T-helper 1 cell (primary cell): ENCODE measurements at regions not wholly inside any gene's neighbourhood (a gene's known extent, or its start where the extent isn't known, plus 50 kb on each side); places are given as distances from the start of the nearest gene placed in this dataset.
"Not testable (repeated sequence)": the region's sequence is repeated elsewhere in the genome, so short reads cannot be mapped to it uniquely, and the experiment has no call there.

Source experiments
- DNase-seq, 5 donors: peaks; one replicate each; pipeline ENCODE4 v3.0.0-alpha.2; 2012 to 2020

GRCh38 chr4:138656990-138657389 is 358.6 kb upstream of the NOCT start:
- no peak for DNase-seq

GRCh38 chr4:138655985-138656384 is 359.6 kb upstream of the NOCT start:
- DNase-seq = no peak

- DNase-seq = no peak
These were observed 360.3 kb upstream of the NOCT start for GRCh38 chr4:138655286-138655685.

GRCh38 chr4:138650929-138651448 is 364.6 kb upstream of the NOCT start:
- no peak for DNase-seq

GRCh38 chr4:138650495-138650894 is 365.1 kb upstream of the NOCT start:
- no peak for DNase-seq

GRCh38 chr4:138647433-138647832 is 368.1 kb upstream of the NOCT start:
- DNase-seq = no peak

- no peak for DNase-seq
These were observed 369.2 kb upstream of the NOCT start for GRCh38 chr4:138646383-138646782.

GRCh38 chr4:138645289-138645688 is 370.3 kb upstream of the NOCT start:
- DNase-seq = no peak

- no peak for DNase-seq
These were observed 371.3 kb upstream of the NOCT start for GRCh38 chr4:138644322-138644721.

- DNase-seq = no peak
These were observed 371.8 kb upstream of the NOCT start for GRCh38 chr4:138643827-138644226.

GRCh38 chr4:138639018-138639741 is 376.4 kb upstream of the NOCT start:
- no peak for DNase-seq

GRCh38 chr4:138636781-138637180 is 378.8 kb upstream of the NOCT start:
- DNase-seq = no peak

- no peak for DNase-seq
These were observed 380.7 kb upstream of the NOCT start for GRCh38 chr4:138634915-138635314.

GRCh38 chr4:138633580-138633904 is 382.0 kb upstream of the NOCT start:
- DNase-seq = no peak

- no peak for DNase-seq
These were observed 382.6 kb upstream of the NOCT start for GRCh38 chr4:138632856-138633579.

GRCh38 chr4:138630666-138631065 is 384.9 kb upstream of the NOCT start:
- no peak for DNase-seq

- no peak for DNase-seq
These were observed 385.9 kb upstream of the NOCT start for GRCh38 chr4:138629669-138630068.

GRCh38 chr4:138627096-138627495 is 384.9 kb upstream of the SLC7A11 start:
- DNase-seq = no peak

- not testable (repeated sequence) for DNase-seq
These were observed 380.2 kb upstream of the SLC7A11 start for GRCh38 chr4:138622362-138622761.

GRCh38 chr4:138616775-138617174 is 374.6 kb upstream of the SLC7A11 start:
- no peak for DNase-seq

- DNase-seq = no peak
These were observed 372.4 kb upstream of the SLC7A11 start for GRCh38 chr4:138614398-138615142.

GRCh38 chr4:138612428-138612827 is 370.3 kb upstream of the SLC7A11 start:
- DNase-seq = no peak

- no peak for DNase-seq
These were observed 369.6 kb upstream of the SLC7A11 start for GRCh38 chr4:138611721-138612120.

GRCh38 chr4:138611017-138611416 is 368.9 kb upstream of the SLC7A11 start:
- DNase-seq = no peak
